NCI-H1092 (cell line): ENCODE measurements at regions not wholly inside any gene's neighbourhood (a gene's known extent, or its start where the extent isn't known, plus 50 kb on each side); places are given as distances from the start of the nearest gene placed in this dataset.

Experiments
- DNase-seq: peaks from one replicate; lab custom pipeline; 2025; lab: John Stamatoyannopoulos, UW

GRCh38 chr22:48881326-48881980 is 946.2 kb downstream of the BRD1 start:
- DNase-seq, result no peak

GRCh38 chr22:48880749-48881148 is 946.9 kb downstream of the BRD1 start:
- no peak for DNase-seq

- DNase-seq, result no peak
Observed at GRCh38 chr22:48876951-48877350, 950.7 kb downstream of the BRD1 start.

- DNase-seq, result no peak
Observed at GRCh38 chr22:48874956-48875355, 952.7 kb downstream of the BRD1 start.

GRCh38 chr22:48873191-48873520 is 954.5 kb downstream of the BRD1 start:
- DNase-seq, result no peak

GRCh38 chr22:48872271-48873190 is 955.1 kb downstream of the BRD1 start:
- DNase-seq, result no peak

GRCh38 chr22:48871176-48871840 is 956.4 kb downstream of the BRD1 start:
- no peak for DNase-seq

- no peak for DNase-seq
Observed at GRCh38 chr22:48870436-48870835, 957.2 kb downstream of the BRD1 start.

GRCh38 chr22:48869788-48870187 is 957.9 kb downstream of the BRD1 start:
- DNase-seq, result no peak

- DNase-seq, result no peak
Observed at GRCh38 chr22:48869161-48869560, 958.5 kb downstream of the BRD1 start.

- DNase-seq, result no peak
Observed at GRCh38 chr22:48868554-48868953, 959.1 kb downstream of the BRD1 start.

GRCh38 chr22:48867891-48868290 is 959.8 kb downstream of the BRD1 start:
- no peak for DNase-seq

- DNase-seq, result no peak
Observed at GRCh38 chr22:48866906-48867681, 960.6 kb downstream of the BRD1 start.

- no peak for DNase-seq
Observed at GRCh38 chr22:48864748-48865147, 962.9 kb downstream of the BRD1 start.

- no peak for DNase-seq
Observed at GRCh38 chr22:48863965-48864528, 963.6 kb downstream of the BRD1 start.

- no peak for DNase-seq
Observed at GRCh38 chr22:48860557-48860956, 967.1 kb downstream of the BRD1 start.

GRCh38 chr22:48858856-48859255 is 968.8 kb downstream of the BRD1 start:
- DNase-seq, result no peak

GRCh38 chr22:48858121-48858520 is 969.6 kb downstream of the BRD1 start:
- no peak for DNase-seq

- DNase-seq, result no peak
Observed at GRCh38 chr22:48857202-48857805, 970.4 kb downstream of the BRD1 start.

- DNase-seq, result no peak
Observed at GRCh38 chr22:48856308-48856615, 971.4 kb downstream of the BRD1 start.

- DNase-seq, result no peak
Observed at GRCh38 chr22:48855593-48856307, 971.9 kb downstream of the BRD1 start.
